Endothelial cell (in vitro differentiated cells): ENCODE measurements at regions not wholly inside any gene's neighbourhood (a gene's known extent, or its start where the extent isn't known, plus 50 kb on each side); places are given as distances from the start of the nearest gene placed in this dataset.

Source experiments
- DNase-seq: peaks from one replicate; pipeline ENCODE4 v3.0.0; 2021; ENCODE audit warnings: low spot score
- H3K27ac Mint-ChIP-seq: one replicate; pipeline ENCODE4 v1.8.0; 2021; ENCODE audit warnings: mixed read lengths, inconsistent platforms; ENCODE audit not compliant: unreplicated experiment
- H3K27me3 Mint-ChIP-seq: one replicate; pipeline ENCODE4 v1.8.0; 2021; ENCODE audit warnings: mild to moderate bottlenecking, moderate library complexity, mixed read lengths, inconsistent platforms; ENCODE audit not compliant: unreplicated experiment
- H3K36me3 Mint-ChIP-seq: one replicate; pipeline ENCODE4 v1.8.0; 2021; ENCODE audit warnings: mild to moderate bottlenecking, low read depth, mixed read lengths, inconsistent platforms; ENCODE audit not compliant: unreplicated experiment
- H3K4me1 Mint-ChIP-seq: one replicate; pipeline ENCODE4 v1.8.0; 2021; ENCODE audit warnings: mild to moderate bottlenecking, mixed read lengths, inconsistent platforms; ENCODE audit not compliant: unreplicated experiment
- H3K4me3 Mint-ChIP-seq: one replicate; pipeline ENCODE4 v1.8.0; 2021; ENCODE audit warnings: mild to moderate bottlenecking, mixed read lengths, inconsistent platforms; ENCODE audit not compliant: unreplicated experiment
- H3K9me3 Mint-ChIP-seq: one replicate; pipeline ENCODE4 v1.8.0; 2021; ENCODE audit warnings: mixed read lengths, inconsistent platforms; ENCODE audit not compliant: unreplicated experiment
- TF ChIP-seq, protein P1 (sequence below): fragments of 200-600 bp; sonication (generic); IDR thresholded peaks from one replicate; pipeline ENCODE4 v1.5.0; 2021; ENCODE audit warnings: antibody characterized with exemption; ENCODE audit not compliant: unreplicated experiment

DNA sequence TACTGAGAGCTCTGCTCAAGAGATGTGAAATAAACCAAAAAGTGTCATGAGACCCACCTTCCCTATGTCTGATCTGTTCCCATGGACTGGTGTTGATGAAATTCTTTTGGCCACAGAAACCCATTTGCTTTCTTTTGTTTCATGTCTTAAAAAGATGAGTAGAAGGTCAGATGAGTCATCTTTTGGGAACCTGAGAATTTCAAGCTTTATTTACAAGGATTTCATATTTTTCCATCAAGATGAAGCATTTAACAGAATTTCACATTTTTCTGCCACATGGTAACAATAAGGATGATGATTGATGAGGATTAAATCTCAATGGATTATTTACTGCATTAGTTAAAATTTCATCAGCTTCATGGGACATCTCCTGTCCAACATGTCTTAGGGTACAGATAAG, 337.8 kb downstream of the DEPDC1B start:
- Mint-ChIP-seq H3K4me1 (peaks cover 8% of the 10 kb centered on the region), H3K9me3 (no peaks in the 10 kb centered on the region), H3K27ac (no peak overlapping the region), H3K4me3 (no peak overlapping the region), H3K36me3 (no peaks in the 10 kb centered on the region), H3K27me3 (no peaks in the 10 kb centered on the region)
- TF ChIP-seq, protein P1, sequence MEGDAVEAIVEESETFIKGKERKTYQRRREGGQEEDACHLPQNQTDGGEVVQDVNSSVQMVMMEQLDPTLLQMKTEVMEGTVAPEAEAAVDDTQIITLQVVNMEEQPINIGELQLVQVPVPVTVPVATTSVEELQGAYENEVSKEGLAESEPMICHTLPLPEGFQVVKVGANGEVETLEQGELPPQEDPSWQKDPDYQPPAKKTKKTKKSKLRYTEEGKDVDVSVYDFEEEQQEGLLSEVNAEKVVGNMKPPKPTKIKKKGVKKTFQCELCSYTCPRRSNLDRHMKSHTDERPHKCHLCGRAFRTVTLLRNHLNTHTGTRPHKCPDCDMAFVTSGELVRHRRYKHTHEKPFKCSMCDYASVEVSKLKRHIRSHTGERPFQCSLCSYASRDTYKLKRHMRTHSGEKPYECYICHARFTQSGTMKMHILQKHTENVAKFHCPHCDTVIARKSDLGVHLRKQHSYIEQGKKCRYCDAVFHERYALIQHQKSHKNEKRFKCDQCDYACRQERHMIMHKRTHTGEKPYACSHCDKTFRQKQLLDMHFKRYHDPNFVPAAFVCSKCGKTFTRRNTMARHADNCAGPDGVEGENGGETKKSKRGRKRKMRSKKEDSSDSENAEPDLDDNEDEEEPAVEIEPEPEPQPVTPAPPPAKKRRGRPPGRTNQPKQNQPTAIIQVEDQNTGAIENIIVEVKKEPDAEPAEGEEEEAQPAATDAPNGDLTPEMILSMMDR: no peak
- DNase-seq: no peak

DNA sequence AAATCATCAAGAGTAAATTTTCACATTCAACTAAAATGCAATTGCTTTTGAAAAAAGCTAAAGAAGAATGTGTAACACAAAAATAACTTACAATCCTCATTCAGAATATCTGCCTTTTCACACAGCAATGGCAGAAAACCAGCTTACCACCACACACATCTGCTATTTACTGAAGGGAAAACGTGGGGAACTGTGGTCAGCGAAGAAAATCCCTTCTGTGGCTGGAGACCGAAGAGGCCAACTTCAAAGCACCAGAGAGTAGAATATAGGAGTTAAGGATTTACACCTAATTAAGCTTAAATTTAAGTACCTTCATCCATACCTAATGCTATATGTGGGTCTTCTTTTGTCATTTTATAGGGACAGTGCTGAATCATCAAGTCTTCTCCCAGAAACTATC, 339.6 kb downstream of the DEPDC1B start:
- no peak for DNase-seq
- H3K4me1 Mint-ChIP-seq: peaks cover 3% of the 10 kb centered on the region
- no peaks in the 10 kb centered on the region for H3K27me3 Mint-ChIP-seq
- no peaks in the 10 kb centered on the region for H3K9me3 Mint-ChIP-seq
- H3K27ac Mint-ChIP-seq: no peak overlapping the region
- H3K36me3 Mint-ChIP-seq: no peaks in the 10 kb centered on the region
- H3K4me3 Mint-ChIP-seq: no peak overlapping the region
- TF ChIP-seq, protein P1: no peak

DNA sequence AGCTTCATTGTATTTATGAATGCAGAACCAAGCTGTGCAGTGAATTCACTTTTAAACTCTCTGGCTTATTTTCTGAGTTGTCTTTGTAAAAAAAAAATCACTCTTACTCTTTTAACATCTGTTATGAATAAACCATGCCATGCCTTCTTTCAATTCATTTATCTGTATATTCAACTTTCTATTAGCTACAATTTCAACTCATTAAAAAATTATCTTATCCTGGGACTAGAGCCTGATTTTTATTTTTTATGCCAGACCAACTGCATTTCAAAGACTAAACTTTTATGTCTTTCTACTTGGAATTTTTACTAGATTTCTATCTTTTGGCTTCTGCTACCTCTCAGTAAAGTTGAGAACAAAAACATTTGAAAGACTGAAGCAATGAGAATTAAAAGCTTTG, 342.7 kb downstream of the DEPDC1B start:
- Mint-ChIP-seq H3K27me3 (no peaks in the 10 kb centered on the region), H3K9me3 (no peaks in the 10 kb centered on the region), H3K27ac (no peak overlapping the region), H3K36me3 (no peaks in the 10 kb centered on the region), H3K4me3 (no peak overlapping the region), H3K4me1 (peaks cover 3% of the 10 kb centered on the region)
- DNase-seq: no peak
- TF ChIP-seq, protein P1: no peak

DNA sequence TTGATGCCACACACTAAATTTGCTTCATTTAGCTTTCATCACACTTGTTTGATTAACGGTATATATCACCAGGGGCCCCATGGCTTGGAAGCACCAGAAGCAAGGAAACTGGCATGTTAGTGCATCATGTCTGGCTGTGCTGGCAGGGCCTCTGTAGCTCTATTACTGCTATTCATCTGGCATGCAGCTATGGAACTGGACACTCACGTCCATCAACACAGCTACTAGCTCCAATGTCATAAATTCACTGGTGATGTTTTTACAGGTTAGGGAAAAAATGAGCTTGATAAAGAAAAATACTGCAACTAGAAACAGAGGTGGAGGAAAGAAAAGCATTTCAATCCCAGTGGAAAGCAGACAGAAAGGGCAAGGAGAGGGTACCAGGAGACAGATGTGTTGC, 343.2 kb downstream of the DEPDC1B start:
- H3K27ac Mint-ChIP-seq: no peak overlapping the region
- no peaks in the 10 kb centered on the region for H3K36me3 Mint-ChIP-seq
- no peak overlapping the region for H3K4me3 Mint-ChIP-seq
- no peaks in the 10 kb centered on the region for H3K27me3 Mint-ChIP-seq
- H3K9me3 Mint-ChIP-seq: no peaks in the 10 kb centered on the region
- no peak for DNase-seq
- TF ChIP-seq, protein P1: no peak
- H3K4me1 Mint-ChIP-seq: peaks cover 3% of the 10 kb centered on the region

DNA sequence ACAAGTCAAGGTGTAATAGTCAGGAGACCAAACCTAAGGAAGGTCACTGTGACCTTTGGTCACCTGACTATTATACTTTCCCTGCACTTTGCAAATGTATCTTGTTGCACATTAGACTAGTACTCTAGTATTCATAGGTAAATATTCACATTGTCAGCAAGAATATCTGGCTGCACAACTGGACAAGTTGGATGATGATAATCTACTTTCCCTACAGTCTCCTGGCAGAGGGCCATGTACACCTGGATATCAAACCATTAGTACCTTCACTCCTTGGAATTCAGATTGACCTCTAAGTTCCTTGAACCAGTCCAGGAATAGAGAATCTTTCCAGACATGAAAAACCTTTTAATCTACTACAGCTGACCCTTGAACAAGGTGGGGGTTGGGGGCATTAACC, 344.8 kb downstream of the DEPDC1B start:
- DNase-seq: no peak
- Mint-ChIP-seq H3K9me3 (no peaks in the 10 kb centered on the region), H3K27me3 (no peaks in the 10 kb centered on the region), H3K27ac (no peak overlapping the region), H3K4me1 (no peaks in the 10 kb centered on the region), H3K36me3 (no peaks in the 10 kb centered on the region), H3K4me3 (no peak overlapping the region)
- TF ChIP-seq, protein P1: no peak
